Endothelial cell of umbilical vein (primary cell): ENCODE measurements at regions not wholly inside any gene's neighbourhood (a gene's known extent, or its start where the extent isn't known, plus 50 kb on each side); places are given as distances from the start of the nearest gene placed in this dataset.

Source experiments
- BruUV-seq: library from RNA; stranded (reverse); fragments of 400-500 nt; replicated peaks from 2 replicates; lab custom pipeline; 2021; lab: Mats Ljungman, UMichigan
- CTCF ChIA-PET: fragments of 300-600, 350-600 bp; sonication (Branson Sonifier 250); formaldehyde crosslinking; loops from one replicate; lab custom pipeline; 2021; ENCODE audit warnings: antibody characterized with exemption, inconsistent platforms; lab: Charles Lee
- POLR2A ChIA-PET: fragments of 300-600, 350-600 bp; sonication (Branson Sonifier 250); formaldehyde crosslinking; loops from one replicate; lab custom pipeline; 2021; ENCODE audit warnings: antibody characterized with exemption, inconsistent platforms; lab: Charles Lee
- DNase-seq: peaks from one replicate; pipeline ENCODE4 v3.0.0-alpha.2; 2011; ENCODE audit warnings: low read depth, low spot score
- FAIRE-seq: peaks from 2 replicates; lab custom pipeline; 2011; peaks lifted over from hg19 to GRCh38; lab: Jason Lieb, UNC
- H2AFZ ChIP-seq: 2 replicates; pipeline ENCODE4 v1.6.0; 2012; ENCODE audit warnings: low read depth, low read length, control low read depth, inconsistent platforms
- H3K27ac ChIP-seq: 2 replicates; pipeline ENCODE4 v1.5.1; 2011; ENCODE audit warnings: low read depth, mild to moderate bottlenecking, control low read depth, low read length, moderate library complexity; ENCODE audit not compliant: insufficient read depth
- H3K27me3 ChIP-seq, 2 experiments: 2 replicates each; pipeline versions ENCODE4 v1.6.0 to v1.6.1; 2011; ENCODE audit warnings: low read length in 2 of 2, mixed read lengths in 1 of 2; ENCODE audit not compliant: control insufficient read depth in 2 of 2, insufficient read depth in 2 of 2
- H3K36me3 ChIP-seq, 2 experiments: 2 replicates in 1 of 2; 3 replicates in 1 of 2; pipeline ENCODE4 v1.5.1; 2011; ENCODE audit warnings: low read length in 2 of 2, mild to moderate bottlenecking in 1 of 2, moderate library complexity in 1 of 2; ENCODE audit not compliant: control insufficient read depth in 2 of 2, insufficient read depth in 2 of 2; ENCODE audit errors: extremely low read depth in 1 of 2
- H3K4me1 ChIP-seq: 3 replicates; pipeline ENCODE4 v1.5.1; 2011; ENCODE audit warnings: mild to moderate bottlenecking, low read length; ENCODE audit not compliant: control insufficient read depth, insufficient read depth; ENCODE audit errors: extremely low read depth
- H3K4me2 ChIP-seq: 2 replicates; pipeline ENCODE4 v1.6.1; 2011; ENCODE audit warnings: low read length, control low read depth, mixed read lengths; ENCODE audit not compliant: insufficient read depth
- H3K4me3 ChIP-seq, 3 experiments: fragments of 200-600 bp in 1 of 3; sonication (generic), shearing (Covaris generic) in 1 of 3; replicated peaks in 1 of 3; 2 replicates each; pipeline ENCODE4 v1.5.1; 2011 to 2016; ENCODE audit warnings: control low read depth in 3 of 3, low read length in 3 of 3, mild to moderate bottlenecking in 2 of 3, inconsistent platforms in 1 of 3, low read depth in 1 of 3, moderate library complexity in 1 of 3; ENCODE audit not compliant: insufficient read depth in 1 of 3
- H3K79me2 ChIP-seq: 2 replicates; pipeline ENCODE4 v1.6.0; 2012; ENCODE audit warnings: low read length, inconsistent platforms; ENCODE audit not compliant: control insufficient read depth, insufficient read depth
- H3K9ac ChIP-seq: replicated peaks from 2 replicates; pipeline ENCODE3; 2011; ENCODE audit warnings: low read length, control low read depth; ENCODE audit not compliant: insufficient read depth; ENCODE audit errors: extremely low read depth
- H3K9me1 ChIP-seq: replicated peaks from 3 replicates; pipeline ENCODE4 v1.6.0; 2011; ENCODE audit warnings: mild to moderate bottlenecking, low read length; ENCODE audit not compliant: control insufficient read depth, insufficient read depth; ENCODE audit errors: extremely low read depth
- H3K9me3 ChIP-seq: replicated peaks from 2 replicates; pipeline ENCODE4 v1.5.1; 2012; ENCODE audit warnings: low read length, inconsistent platforms; ENCODE audit not compliant: control insufficient read depth, insufficient read depth
- H4K20me1 ChIP-seq: replicated peaks from 2 replicates; pipeline ENCODE3; 2011; ENCODE audit warnings: mild to moderate bottlenecking, low read length; ENCODE audit not compliant: control insufficient read depth, insufficient read depth; ENCODE audit errors: extremely low read depth
- EZH2 ChIP-seq: IDR thresholded peaks from 2 replicates; pipeline ENCODE4 v1.6.1; 2012; ENCODE audit warnings: borderline replicate concordance, low read depth, mild to moderate bottlenecking, moderate library complexity, low read length, inconsistent platforms; ENCODE audit not compliant: severe bottlenecking
- FOS ChIP-seq: IDR thresholded peaks from 2 replicates; pipeline ENCODE4 v1.6.1; 2011; ENCODE audit warnings: mild to moderate bottlenecking, low read length, moderate library complexity, borderline replicate concordance; ENCODE audit not compliant: insufficient read depth
- GATA2 ChIP-seq: IDR thresholded peaks from 2 replicates; pipeline ENCODE4 v1.7.0; 2011; ENCODE audit warnings: low read depth, mild to moderate bottlenecking, moderate library complexity, mixed read lengths, low read length; ENCODE audit not compliant: insufficient read length, insufficient read depth
- JUN ChIP-seq: IDR thresholded peaks from 2 replicates; pipeline ENCODE4 v1.6.1; 2011; ENCODE audit warnings: borderline replicate concordance, low read depth; ENCODE audit not compliant: insufficient read length, insufficient read depth
- MYC ChIP-seq: IDR thresholded peaks from one replicate; pipeline ENCODE4 v1.6.1; 2011; ENCODE audit warnings: mild to moderate bottlenecking, low read depth, low read length
- POLR2A ChIP-seq: IDR thresholded peaks from 2 replicates; pipeline ENCODE4 v1.6.1; 2012; ENCODE audit warnings: low read depth, mild to moderate bottlenecking, control low read depth, low read length
- POLR2AphosphoS5 ChIP-seq: IDR thresholded peaks from 2 replicates; pipeline ENCODE4 v1.6.1; 2012; ENCODE audit warnings: low read depth, mild to moderate bottlenecking, control low read depth, low read length, moderate library complexity; ENCODE audit not compliant: insufficient read depth
- dilution Hi-C: fragments of 300-500 bp; cut with MboI; formaldehyde crosslinking; loops from one replicate; pipeline ENCODE4 v1.15.0; 2019; ENCODE audit warnings: low sequenced_read_pairs; ENCODE audit not compliant: extremely low pct_ligation_motif_present
- intact Hi-C: fragments of 100-400 bp; cut with micrococcal nuclease; formaldehyde crosslinking; loops from one replicate; pipeline ENCODE4 v1.10.0; 2022
- TF ChIP-seq, protein P1 (sequence below): IDR thresholded peaks from 2 replicates; pipeline ENCODE4 v1.6.1; 2011; ENCODE audit not compliant: insufficient read depth, insufficient read length
- TF ChIP-seq, protein P2 (sequence below), 2 donors: IDR thresholded peaks; 1 replicate in 1 of 2; 2 replicates in 1 of 2; pipeline ENCODE4 v1.5.1; 2011; ENCODE audit warnings: low read length in 2 of 2, mild to moderate bottlenecking in 2 of 2, moderate library complexity in 2 of 2, control low read depth in 1 of 2, inconsistent platforms in 1 of 2, low read depth in 1 of 2; ENCODE audit not compliant: insufficient read depth in 1 of 2; ENCODE audit errors: extremely low read depth in 1 of 2

DNA sequence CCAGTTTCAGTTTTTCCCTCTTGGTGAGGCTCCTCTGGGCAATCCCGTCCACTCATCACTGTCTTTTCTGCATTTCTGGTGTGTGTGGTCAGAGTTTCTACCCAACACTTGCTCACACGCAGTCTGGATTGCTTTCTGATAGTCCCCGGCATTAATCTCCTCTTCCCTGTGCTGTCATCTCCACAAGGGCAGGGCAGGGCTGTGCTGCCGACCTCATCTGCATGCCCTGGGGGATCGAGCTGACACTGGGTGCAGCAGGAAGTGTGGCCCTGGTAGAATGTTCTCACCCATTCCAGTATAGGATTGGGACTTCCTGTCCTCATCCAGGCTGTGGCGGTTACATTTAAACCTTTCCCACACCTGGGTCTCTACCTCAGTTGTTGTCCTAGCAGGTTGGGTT, 80.0 kb upstream of the FAM136A start:
- intact Hi-C loops: no loop called here
- peak; percentile 28 for FAIRE-seq

More for the DNA sequence above, 80.0 kb upstream of the FAM136A start:
- DNase-seq: no peak
- CTCF ChIA-PET: no interaction called here
- POLR2A ChIA-PET: no interaction called here
- Histone ChIP-seq H3K36me3 (no peaks in the 10 kb centered on the region), H4K20me1 (no peaks in the 10 kb centered on the region), H3K27ac (no peak overlapping the region), H3K4me3 (no peak overlapping the region), H3K9me3 (no peaks in the 10 kb centered on the region), H3K4me1 (peaks cover 3% of the 10 kb centered on the region), H3K9me1 (no peaks in the 10 kb centered on the region), H3K4me2 (no peak overlapping the region), H3K27me3 (peaks cover 0 to 2% of the 10 kb centered on the region in 2 experiments), H3K9ac (no peak overlapping the region), H2AFZ (no peak overlapping the region), H3K79me2 (no peaks in the 10 kb centered on the region)
- dilution Hi-C loops: no loop called here
- TF ChIP-seq EZH2 (no peak), POLR2AphosphoS5 (no peak), POLR2A (no peak), FOS (no peak), GATA2 (no peak), MYC (no peak), JUN (no peak)
- TF ChIP-seq, protein P1, sequence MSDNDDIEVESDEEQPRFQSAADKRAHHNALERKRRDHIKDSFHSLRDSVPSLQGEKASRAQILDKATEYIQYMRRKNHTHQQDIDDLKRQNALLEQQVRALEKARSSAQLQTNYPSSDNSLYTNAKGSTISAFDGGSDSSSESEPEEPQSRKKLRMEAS: no peak
- TF ChIP-seq, protein P2, sequence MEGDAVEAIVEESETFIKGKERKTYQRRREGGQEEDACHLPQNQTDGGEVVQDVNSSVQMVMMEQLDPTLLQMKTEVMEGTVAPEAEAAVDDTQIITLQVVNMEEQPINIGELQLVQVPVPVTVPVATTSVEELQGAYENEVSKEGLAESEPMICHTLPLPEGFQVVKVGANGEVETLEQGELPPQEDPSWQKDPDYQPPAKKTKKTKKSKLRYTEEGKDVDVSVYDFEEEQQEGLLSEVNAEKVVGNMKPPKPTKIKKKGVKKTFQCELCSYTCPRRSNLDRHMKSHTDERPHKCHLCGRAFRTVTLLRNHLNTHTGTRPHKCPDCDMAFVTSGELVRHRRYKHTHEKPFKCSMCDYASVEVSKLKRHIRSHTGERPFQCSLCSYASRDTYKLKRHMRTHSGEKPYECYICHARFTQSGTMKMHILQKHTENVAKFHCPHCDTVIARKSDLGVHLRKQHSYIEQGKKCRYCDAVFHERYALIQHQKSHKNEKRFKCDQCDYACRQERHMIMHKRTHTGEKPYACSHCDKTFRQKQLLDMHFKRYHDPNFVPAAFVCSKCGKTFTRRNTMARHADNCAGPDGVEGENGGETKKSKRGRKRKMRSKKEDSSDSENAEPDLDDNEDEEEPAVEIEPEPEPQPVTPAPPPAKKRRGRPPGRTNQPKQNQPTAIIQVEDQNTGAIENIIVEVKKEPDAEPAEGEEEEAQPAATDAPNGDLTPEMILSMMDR (IDR thresholded peaks at IDR 0.05; ENCODE audit: extremely low read depth in 1 of 2, insufficient read depth in 1 of 2, low read depth in 1 of 2, low read length in 2 of 2): no peak
- no TSS peak for BruUV-seq
